Activated CD4-positive, alpha-beta T cell treated with anti-CD3 and anti-CD28 coated beads for 4 hours (primary cell): ENCODE measurements at regions not wholly inside any gene's neighbourhood (a gene's known extent, or its start where the extent isn't known, plus 50 kb on each side); places are given as distances from the start of the nearest gene placed in this dataset.

Experiments used
- DNase-seq, 2 donors: peaks; one replicate each; pipeline ENCODE4 v3.0.0-alpha.2; 2020

- no peak for DNase-seq
Measured at GRCh38 chr1:115577513-115577912, 64.3 kb upstream of the VANGL1 start.

GRCh38 chr1:115575661-115576060 lies 66.1 kb upstream of the VANGL1 start:
- DNase-seq = no peak

- no peak for DNase-seq
Measured at GRCh38 chr1:115572710-115573109, 69.1 kb upstream of the VANGL1 start.

- DNase-seq = no peak
Measured at GRCh38 chr1:115567431-115567830, 74.3 kb upstream of the VANGL1 start.

DNA sequence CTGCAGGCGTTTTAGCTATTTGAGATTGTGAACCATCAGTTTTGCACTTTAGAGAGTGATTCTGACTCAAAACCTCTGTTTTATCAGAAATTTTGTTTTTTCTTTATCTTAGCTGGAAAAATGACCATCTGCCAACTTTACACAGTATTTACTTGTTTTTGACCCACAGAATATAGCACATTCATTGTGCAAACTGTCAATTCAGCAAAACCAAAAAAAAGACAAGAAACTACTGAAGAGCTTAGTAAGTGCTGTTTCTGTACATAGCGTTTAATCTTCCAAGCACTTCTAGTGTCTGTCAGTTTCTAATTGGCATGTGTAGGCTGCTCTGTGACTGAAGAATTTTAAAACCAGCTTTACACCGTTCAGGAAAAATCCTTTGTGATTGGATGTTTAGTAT lies 76.0 kb upstream of the VANGL1 start:
- no peak for DNase-seq

- no peak for DNase-seq
Measured at GRCh38 chr1:115565353-115565752, 76.4 kb upstream of the VANGL1 start.

GRCh38 chr1:115564201-115564600 lies 77.6 kb upstream of the VANGL1 start:
- DNase-seq = no peak

- DNase-seq = no peak
Measured at GRCh38 chr1:115560027-115560426, 81.7 kb upstream of the VANGL1 start.

DNA sequence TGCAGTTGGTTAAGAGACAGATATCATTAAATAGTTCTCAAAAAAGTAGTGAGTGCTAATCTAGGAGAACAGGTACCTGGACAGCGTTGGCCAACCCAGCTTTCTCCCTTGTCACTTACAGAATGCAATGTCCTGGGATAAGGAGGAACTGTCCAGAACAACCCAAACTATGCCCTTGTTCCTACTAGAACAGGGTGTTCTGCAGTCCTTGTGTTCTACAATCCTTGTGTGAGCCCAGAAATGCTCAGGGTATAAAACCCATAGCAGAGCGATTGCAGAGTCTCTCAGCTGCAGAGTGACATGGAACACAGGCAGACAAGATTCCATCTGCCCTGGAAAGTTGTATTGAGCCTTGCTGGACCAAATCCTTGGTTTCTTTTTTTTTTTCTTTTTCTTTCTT lies 83.5 kb upstream of the VANGL1 start:
- DNase-seq = no peak

- DNase-seq = no peak
Measured at GRCh38 chr1:115557715-115558114, 84.1 kb upstream of the VANGL1 start.

GRCh38 chr1:115556236-115556635 lies 85.5 kb upstream of the VANGL1 start:
- DNase-seq = no peak

DNA sequence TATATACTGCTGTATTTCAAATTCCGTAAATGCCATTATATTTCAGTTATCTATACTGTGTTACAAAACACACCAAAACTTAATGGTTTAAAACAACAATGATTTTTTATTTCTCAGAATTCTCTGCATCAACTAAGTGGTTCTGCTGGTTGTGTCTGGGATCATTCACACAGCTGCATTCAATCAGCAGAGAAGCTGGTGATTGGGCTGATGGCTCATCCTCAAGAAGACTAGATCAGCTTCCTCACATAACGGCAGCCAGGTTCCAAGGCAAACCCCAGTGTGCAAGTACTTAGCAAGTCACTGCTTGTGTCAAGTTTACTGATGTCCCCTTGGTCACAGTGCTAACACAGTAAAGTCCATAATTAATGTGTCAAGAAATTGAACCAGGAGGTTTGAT lies 86.3 kb upstream of the VANGL1 start:
- DNase-seq = no peak

- DNase-seq = no peak
Measured at GRCh38 chr1:115547696-115548095, 94.1 kb upstream of the VANGL1 start.

GRCh38 chr1:115546846-115547245 lies 94.9 kb upstream of the VANGL1 start:
- DNase-seq = no peak

GRCh38 chr1:115545791-115546733 lies 95.7 kb upstream of the VANGL1 start:
- DNase-seq = no peak

DNA sequence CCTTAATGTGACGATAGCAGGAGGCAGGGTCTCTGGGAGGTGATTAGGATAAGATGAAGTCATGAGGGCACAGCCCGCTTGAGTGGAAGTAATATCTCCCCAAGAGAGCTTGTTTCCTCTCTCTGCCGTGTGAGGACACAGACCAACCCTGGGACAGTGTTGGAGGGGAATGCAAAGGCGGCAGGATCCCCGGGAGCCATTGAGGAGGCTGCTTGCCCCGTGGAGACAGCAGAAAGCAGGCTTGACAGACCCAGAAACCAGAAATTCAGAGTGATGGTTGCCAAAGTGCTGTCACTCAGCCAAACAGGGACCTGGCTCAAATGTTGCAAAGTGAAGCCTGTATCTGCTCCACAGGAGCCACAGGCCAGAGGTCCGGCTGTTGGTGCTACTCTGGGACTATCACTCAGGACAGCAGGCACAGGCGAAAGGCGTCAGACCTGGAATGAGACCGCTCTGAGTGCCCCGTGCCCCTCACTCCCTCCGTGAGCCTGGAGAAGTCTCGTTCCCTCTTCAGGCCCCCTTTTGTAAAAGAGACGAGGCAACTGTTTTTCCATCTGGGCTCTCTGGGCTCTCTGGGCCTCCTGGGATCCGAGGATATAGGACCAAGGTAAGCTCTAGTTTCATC lies 96.6 kb upstream of the VANGL1 start:
- no peak for DNase-seq

- no peak for DNase-seq
Measured at GRCh38 chr1:115544131-115544530, 97.6 kb upstream of the VANGL1 start.

GRCh38 chr1:115543247-115543646 lies 98.5 kb upstream of the VANGL1 start:
- DNase-seq = no peak

DNA sequence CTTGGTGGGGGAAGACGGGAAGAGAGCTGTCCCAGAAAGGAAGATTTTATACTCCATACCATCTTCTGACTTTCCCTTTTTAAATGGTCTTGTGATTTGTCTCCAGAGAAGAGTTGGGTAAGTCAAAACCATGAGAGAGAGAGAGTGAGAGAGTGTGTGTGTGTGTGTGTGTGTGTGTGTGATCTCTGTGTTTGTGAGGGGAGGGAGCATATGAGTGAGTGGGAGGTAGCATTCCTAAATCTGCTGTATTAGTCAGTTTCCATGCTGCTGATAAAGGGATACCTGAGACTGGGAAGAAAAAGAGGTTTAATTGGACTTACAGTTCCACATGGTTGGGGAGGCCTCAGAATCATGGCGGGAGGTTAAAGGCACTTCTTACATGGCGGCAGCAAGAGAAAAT lies 102.0 kb upstream of the VANGL1 start:
- DNase-seq = no peak

DNA sequence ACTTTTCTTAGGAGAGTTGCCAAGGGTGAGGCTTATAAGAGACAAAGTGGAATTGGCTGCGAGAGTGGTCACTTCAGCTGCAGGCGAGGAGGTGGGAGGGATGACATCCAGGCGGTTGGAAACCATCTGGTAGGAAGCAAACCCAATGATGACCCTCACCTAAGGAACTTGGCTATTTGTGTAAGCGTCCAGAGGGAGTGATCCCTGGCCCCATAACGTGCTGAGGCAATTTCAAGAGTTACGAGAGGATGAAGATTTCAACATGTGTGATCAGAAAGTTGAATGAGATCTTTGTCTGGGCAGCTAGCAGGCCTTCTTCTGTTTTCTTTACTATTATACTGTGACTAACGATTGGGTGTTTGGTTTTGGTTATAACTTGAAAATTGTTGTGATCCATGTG lies 102.7 kb upstream of the VANGL1 start:
- DNase-seq = no peak

DNA sequence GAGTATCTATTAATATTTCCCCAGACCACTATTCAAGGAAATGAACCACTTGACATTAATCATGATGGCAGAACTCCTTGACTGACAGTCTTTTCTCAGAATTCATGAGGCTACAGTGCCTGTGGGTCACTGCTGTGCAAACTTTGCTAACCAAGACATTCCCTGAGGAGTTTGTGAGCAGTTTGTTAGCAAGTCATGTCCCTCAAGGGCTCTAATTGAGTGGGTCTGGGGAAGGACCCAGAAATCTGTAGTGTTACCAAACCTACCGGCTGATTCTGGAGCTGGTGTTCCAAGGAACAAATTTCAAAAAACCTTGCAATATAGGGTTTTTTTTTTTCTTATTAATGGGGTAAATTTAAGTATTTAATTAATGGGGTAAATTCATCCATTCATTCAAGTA lies 103.2 kb upstream of the VANGL1 start:
- DNase-seq = no peak

DNA sequence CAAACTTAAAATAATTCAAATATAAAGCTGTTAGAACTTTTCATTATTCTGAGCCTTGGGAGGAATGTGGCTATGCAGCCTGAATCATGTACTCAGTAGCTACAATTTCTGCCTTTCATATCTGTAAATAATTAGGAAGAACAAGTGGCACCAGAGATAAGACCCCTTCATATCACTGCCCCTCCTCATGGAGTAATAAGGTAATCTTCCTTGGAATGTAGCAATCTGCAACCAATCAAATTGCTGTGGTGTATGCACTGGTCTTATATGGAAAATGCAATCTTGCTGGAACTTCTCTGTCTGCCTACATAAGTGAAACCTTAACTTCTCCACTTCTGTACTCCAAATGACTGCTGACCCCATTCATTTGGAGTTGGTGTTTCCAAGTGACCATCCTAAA lies 104.4 kb upstream of the VANGL1 start:
- DNase-seq = no peak

DNA sequence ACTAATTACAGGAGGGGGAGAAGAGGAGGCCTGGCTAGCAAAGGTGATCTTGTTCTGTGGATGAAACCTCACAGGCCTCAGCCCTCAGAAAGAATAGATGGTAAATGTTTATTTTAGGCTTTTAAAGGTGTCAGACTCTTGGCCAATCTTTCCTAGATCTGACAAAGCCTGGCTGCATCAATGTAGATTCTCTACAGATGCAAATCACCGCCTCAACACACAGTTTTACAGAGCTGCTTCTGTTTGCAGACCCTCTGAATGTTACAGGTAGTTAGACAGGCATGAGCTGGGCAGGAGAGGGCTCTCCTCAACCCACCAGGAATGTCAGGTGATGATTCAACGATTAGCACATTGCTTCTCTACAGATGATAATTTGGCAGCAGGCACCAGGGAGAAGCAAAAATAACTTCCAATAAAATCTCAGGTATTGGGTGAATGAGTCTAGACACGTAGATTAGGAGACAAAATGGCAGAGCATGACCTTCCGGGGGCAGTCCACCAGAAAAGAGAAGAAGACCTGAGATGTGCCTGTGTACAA lies 105.4 kb upstream of the VANGL1 start:
- no peak for DNase-seq

DNA sequence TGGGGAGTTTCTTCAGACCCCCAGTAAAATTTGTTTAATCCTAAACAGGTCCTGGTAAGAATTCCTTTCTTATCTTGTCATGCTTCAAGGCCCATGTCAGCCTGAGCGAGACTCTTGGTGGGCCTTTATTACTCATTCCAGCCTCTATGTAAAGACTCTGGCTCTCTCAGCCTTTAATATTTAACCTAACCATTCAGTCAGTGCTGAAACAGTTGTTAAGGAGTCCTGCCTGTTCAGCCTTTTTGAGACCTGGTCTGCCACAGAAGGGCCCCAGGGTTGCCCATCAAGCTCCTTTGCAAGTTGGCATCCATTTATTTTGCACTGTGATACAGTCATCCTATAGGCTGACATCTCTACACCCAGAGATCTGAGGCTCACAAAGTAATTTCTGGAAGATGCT lies 107.7 kb upstream of the VANGL1 start:
- DNase-seq = no peak
